GM21723 (cell line): ENCODE measurements at regions not wholly inside any gene's neighbourhood (a gene's known extent, or its start where the extent isn't known, plus 50 kb on each side); places are given as distances from the start of the nearest gene placed in this dataset.

ENCODE experiments used
- ATAC-seq: cut with Tn5 transposase; IDR thresholded peaks from one replicate; pipeline ENCODE4 v1.9.1; 2021; ENCODE audit warnings: mild to moderate bottlenecking, moderate library complexity; ENCODE audit not compliant: unreplicated experiment

- ATAC-seq: no peak
Measured at GRCh38 chr9:126217797-126218196, 108.8 kb upstream of the MVB12B start.

- ATAC-seq: no peak
Measured at GRCh38 chr9:126218359-126219125, 108.1 kb upstream of the MVB12B start.

DNA sequence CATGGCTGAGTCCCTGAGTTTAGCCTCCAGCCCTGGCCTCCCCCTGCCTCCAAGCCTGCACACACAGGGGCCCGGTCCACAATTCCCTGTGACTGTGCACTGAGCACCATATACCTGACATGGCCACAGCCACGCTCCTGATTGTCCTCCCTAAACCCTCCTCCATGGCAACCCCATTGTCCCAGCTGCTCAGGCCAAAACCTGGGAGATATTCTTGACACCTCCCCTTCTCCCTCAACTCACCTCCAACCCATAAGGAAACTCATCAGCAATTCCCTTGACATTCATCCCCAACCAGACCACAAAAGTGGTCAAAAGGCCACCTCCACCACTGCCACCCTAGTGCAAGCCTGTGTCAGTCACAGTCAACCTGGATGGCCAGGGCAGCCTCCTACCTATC lies 107.5 kb upstream of the MVB12B start:
- ATAC-seq: no peak

DNA sequence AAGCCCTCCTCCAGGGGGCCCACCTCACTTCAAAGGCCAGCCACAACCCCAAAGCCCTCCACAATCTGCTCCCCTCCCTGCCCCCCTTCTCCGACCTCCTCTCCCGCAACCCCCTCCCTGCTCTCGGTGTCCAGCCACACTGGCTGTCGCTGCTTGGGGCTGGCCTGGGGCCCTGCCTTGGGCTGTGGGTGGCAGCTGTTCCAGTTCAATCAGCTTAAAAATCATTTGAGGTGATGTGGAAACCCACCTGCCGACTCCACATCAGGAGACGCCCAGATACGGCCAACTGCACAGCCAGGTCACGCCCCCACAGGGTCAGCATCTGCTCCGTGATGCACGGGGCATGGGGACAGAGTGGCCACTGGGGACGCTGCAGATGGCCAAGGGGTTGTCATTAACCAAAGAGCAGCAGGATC lies 107.0 kb upstream of the MVB12B start:
- ATAC-seq: no peak

DNA sequence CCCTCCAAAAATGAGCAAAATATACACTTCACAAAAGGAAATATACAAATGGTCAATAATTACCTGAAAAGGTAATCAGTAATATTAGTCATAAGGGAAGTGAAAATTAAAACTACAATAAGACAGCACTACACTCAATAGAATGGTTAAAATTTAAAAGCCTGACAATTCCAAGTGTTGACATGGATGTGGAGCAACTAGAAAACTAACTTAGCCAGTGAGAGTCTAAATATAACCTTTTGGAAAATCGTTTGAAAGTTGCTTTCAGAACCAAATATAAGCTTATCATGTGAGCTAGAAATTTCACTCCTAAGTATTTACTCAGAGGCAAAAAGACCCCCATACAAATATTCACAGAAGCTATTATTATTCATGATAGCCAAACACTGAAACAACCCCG lies 105.1 kb upstream of the MVB12B start:
- ATAC-seq: no peak

GRCh38 chr9:126222363-126222834 lies 104.2 kb upstream of the MVB12B start:
- no peak for ATAC-seq

DNA sequence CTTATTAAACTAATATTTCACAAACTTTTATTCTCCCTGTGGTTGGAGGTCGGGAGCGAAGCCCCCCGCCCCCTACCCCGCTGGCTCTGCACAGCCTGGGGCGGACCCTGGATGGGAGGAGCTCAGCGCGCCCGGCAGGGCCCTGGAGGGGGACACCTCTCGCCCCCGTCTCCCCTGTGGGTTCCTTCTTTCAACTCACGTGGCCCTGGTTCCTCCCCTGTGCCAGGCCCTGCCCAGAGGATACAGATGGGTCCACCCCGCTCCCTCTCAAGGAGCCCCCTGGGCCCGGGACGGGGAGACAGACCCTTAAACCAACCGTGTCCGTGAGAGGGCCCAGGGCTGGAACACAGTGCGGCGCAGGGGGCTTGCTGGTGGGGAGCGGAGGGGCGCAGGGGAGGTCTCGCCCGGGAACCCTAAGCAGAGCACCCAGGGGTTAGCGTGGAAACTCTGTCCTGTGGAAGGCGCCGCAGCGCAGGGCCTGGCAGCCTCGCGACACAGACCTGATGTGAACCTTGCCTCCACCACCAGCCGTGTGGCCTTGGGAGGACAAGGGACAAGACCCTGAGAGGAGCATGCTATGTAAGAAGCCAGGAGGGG lies 103.7 kb upstream of the MVB12B start:
- no peak for ATAC-seq

- ATAC-seq: no peak
Measured at GRCh38 chr9:126223798-126224531, 102.7 kb upstream of the MVB12B start.

GRCh38 chr9:126225611-126226609 lies 100.7 kb upstream of the MVB12B start:
- ATAC-seq: no peak

GRCh38 chr9:126226991-126227936 lies 99.4 kb upstream of the MVB12B start:
- no peak for ATAC-seq

DNA sequence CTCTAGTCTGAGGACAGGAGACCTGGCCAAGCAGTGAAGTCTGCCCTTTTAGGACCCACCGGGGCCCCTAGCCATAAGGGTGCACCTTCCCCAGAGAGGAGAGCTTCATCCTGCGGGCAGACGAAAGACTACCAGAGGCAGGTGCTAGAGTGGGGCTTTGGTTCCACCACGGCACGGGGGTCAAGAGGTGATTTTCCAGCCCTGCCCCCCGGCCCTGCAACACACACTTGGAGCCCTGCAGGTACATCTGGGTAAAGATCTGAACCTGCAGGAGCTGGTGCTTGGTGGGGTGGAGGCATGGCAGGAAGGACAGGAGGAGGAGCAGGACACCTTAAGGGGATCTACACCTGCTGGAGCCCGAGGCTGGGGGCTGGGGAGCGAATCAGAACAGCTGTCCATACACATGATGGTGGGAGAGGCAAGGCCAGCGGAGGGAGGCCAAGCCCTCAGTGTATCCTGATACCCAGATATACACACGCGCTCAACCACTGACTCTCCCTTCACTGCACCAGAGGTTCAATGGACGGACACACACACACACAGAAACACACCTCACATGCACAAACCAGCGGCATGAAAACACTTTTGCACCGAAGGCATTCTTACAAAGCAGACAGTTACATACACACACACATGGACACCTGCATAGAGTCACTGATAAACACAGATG lies 98.4 kb upstream of the MVB12B start:
- no peak for ATAC-seq

DNA sequence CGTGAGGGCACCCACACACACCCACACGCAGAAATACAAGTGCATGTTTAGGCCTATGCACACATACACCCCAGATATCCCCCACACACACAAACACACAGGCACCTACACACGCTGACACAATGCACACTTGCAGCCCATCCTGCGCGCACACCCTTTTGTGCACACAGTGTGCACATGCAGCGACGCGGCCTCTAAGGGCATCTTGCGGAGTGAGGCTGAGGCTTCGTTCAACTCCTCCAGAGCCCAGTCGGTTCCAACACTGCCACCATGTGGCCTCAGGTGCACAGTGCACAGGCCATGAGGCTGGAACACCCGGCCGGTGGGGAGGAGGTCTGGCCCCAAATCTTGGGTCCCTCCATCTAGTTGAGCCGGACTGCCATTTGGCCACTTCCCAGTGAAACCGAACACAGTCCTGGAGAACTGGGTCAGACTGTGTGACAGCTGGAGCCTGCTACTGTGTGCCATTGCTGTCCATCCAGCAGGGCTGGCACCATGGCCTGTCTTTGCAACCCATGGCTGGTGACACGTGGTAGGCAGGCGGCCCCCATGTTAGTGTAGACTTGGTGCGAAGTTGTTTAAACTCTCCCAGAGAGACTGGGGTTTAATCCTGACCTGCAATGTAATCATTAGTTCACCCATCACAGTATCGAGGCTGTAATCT lies 97.7 kb upstream of the MVB12B start:
- ATAC-seq: peak; percentile 62

GRCh38 chr9:126229501-126229900 lies 97.1 kb upstream of the MVB12B start:
- ATAC-seq: no peak

DNA sequence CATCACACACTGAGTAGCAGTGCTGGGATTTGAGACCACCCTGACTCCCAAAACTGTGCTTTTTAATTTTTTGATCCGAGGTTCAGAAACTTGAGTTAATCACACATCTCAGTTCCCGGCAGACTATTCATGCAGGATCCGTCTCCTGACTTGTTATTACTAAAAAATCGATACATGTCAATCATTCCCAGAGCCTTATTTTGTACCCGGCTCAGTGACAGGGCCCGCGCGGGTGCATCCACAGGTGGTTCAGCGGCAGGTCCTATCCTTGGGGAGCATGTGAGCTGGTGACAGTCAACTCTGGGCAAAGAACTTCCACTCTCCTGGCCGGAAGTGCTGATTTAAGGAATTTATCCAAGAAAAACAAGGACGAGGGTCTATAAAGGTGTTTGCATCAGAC lies 95.9 kb upstream of the MVB12B start:
- no peak for ATAC-seq

- ATAC-seq: no peak
Measured at GRCh38 chr9:126232461-126232860, 94.2 kb upstream of the MVB12B start.

- no peak for ATAC-seq
Measured at GRCh38 chr9:126233175-126233574, 93.5 kb upstream of the MVB12B start.

DNA sequence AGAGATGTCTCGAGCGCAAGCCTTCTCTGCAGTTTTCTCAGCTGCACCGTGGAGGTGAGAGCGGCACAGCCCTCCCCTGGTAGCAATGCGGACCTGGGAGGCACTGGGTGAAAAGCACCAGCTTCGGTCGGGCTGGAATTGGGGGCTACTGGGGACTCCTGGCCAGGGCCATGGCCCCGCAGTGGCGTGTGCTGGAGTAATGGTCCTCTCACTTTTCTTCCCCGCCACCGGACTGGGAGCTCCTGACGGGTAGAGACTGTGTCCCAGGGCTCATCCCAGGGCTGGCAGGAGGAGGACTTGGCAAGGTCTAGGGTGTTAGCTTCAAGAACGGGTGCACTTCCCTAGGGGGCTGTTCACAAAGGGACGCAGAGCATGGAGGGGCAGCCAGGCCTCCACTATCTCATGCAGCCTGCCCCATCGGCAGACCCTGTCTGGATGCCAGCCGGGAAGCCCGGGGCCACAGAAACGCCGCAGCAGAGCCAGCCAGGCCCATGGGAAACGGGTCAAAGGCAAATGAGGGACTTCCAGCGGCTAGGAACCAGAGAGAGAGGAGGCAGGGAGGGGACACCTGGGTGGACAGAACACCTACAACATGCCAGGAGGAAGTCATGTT lies 92.6 kb upstream of the MVB12B start:
- no peak for ATAC-seq
